IPS DF 6.9 (cell line): ENCODE measurements at regions not wholly inside any gene's neighbourhood (a gene's known extent, or its start where the extent isn't known, plus 50 kb on each side); places are given as distances from the start of the nearest gene placed in this dataset.

Source experiments
- DNase-seq: peaks from one replicate; pipeline ENCODE4 v3.0.0-alpha.2; 2013; ENCODE audit warnings: low read depth, low spot score
- H3K27ac ChIP-seq: one replicate; pipeline ENCODE4 v1.5.1; 2013; ENCODE audit warnings: low read length, control low read depth
- H3K27me3 ChIP-seq: 2 replicates; pipeline ENCODE4 v1.6.1; 2013; ENCODE audit warnings: mild to moderate bottlenecking, low read length; ENCODE audit not compliant: control insufficient read depth, insufficient read depth
- H3K36me3 ChIP-seq: 2 replicates; pipeline ENCODE4 v1.6.1; 2013; ENCODE audit warnings: low read length; ENCODE audit not compliant: control insufficient read depth, insufficient read depth
- H3K4me1 ChIP-seq: 2 replicates; pipeline ENCODE4 v1.6.1; 2013; ENCODE audit warnings: low read length; ENCODE audit not compliant: control insufficient read depth, insufficient read depth
- H3K4me3 ChIP-seq: 2 replicates; pipeline ENCODE4 v1.5.1; 2013; ENCODE audit warnings: mild to moderate bottlenecking, low read length
- H3K9me3 ChIP-seq: 2 replicates; pipeline ENCODE4 v1.6.1; 2013; ENCODE audit warnings: low read length, inconsistent platforms; ENCODE audit not compliant: control insufficient read depth, insufficient read depth
- WGBS: extraction: QIAGEN DNeasy Blood & Tissue Kit; methylation state at CpG from one replicate; pipeline ENCODE4 v1.1.7; 2013; ENCODE audit warnings: mixed read lengths, missing lambda C conversion rate; ENCODE audit not compliant: insufficient read length, insufficient coverage; 5-methylcytosine and 5-hydroxymethylcytosine counted together

GRCh38 chr1:81388435-81388834, 412.3 kb upstream of the ADGRL2 start:
- Histone ChIP-seq H3K27me3 (no peaks in the 10 kb centered on the region), H3K4me1 (no peaks in the 10 kb centered on the region), H3K27ac (no peak overlapping the region), H3K36me3 (no peaks in the 10 kb centered on the region), H3K9me3 (no peaks in the 10 kb centered on the region), H3K4me3 (no peak overlapping the region)
- WGBS = no CpG with 5 or more reads among the region's 4 CpGs
- no peak for DNase-seq

- Histone ChIP-seq H3K36me3 (no peaks in the 10 kb centered on the region), H3K27me3 (no peaks in the 10 kb centered on the region), H3K4me1 (no peaks in the 10 kb centered on the region), H3K9me3 (no peaks in the 10 kb centered on the region), H3K4me3 (no peak overlapping the region), H3K27ac (no peak overlapping the region)
- DNase-seq = no peak
- WGBS = no CpG with 5 or more reads among the region's 4 CpGs
Observed at GRCh38 chr1:81387446-81387845, 413.3 kb upstream of the ADGRL2 start.

- Histone ChIP-seq H3K4me1 (peaks cover 5% of the 10 kb centered on the region; the same call in 1 of the 2 replicates), H3K4me3 (no peak overlapping the region), H3K9me3 (no peaks in the 10 kb centered on the region), H3K27ac (no peak overlapping the region), H3K27me3 (no peaks in the 10 kb centered on the region), H3K36me3 (no peaks in the 10 kb centered on the region)
- DNase-seq = no peak
- no CpG with 5 or more reads among the region's 3 CpGs for WGBS
Observed at GRCh38 chr1:81382561-81382960, 418.2 kb upstream of the ADGRL2 start.

GRCh38 chr1:81381881-81382280, 418.9 kb upstream of the ADGRL2 start:
- WGBS = no CpG with 5 or more reads among the region's 5 CpGs
- Histone ChIP-seq H3K27ac (no peak overlapping the region), H3K27me3 (no peaks in the 10 kb centered on the region), H3K36me3 (no peaks in the 10 kb centered on the region), H3K4me1 (peaks cover 5% of the 10 kb centered on the region; the same call in 1 of the 2 replicates), H3K4me3 (no peak overlapping the region), H3K9me3 (no peaks in the 10 kb centered on the region)
- DNase-seq = no peak

GRCh38 chr1:81380436-81380835, 420.3 kb upstream of the ADGRL2 start:
- WGBS = no CpG with 5 or more reads among the region's 1 CpG

GRCh38 chr1:81379430-81379829, 421.3 kb upstream of the ADGRL2 start:
- Histone ChIP-seq H3K4me3 (no peak overlapping the region), H3K9me3 (no peaks in the 10 kb centered on the region), H3K36me3 (no peaks in the 10 kb centered on the region), H3K27ac (no peak overlapping the region), H3K4me1 (peaks cover 5% of the 10 kb centered on the region; the same call in 1 of the 2 replicates), H3K27me3 (no peaks in the 10 kb centered on the region)
- DNase-seq = no peak
- no CpG with 5 or more reads among the region's 8 CpGs for WGBS

More at GRCh38 chr1:81380436-81380835, 420.3 kb upstream of the ADGRL2 start:
- H3K4me3 ChIP-seq = no peak overlapping the region
- H3K4me1 ChIP-seq = peaks cover 5% of the 10 kb centered on the region; the same call in 1 of the 2 replicates
- no peaks in the 10 kb centered on the region for H3K36me3 ChIP-seq
- no peak for DNase-seq
- no peak overlapping the region for H3K27ac ChIP-seq
- no peaks in the 10 kb centered on the region for H3K27me3 ChIP-seq
- H3K9me3 ChIP-seq = no peaks in the 10 kb centered on the region

GRCh38 chr1:81377406-81377805, 423.3 kb upstream of the ADGRL2 start:
- Histone ChIP-seq H3K36me3 (no peaks in the 10 kb centered on the region), H3K4me1 (peaks cover 5% of the 10 kb centered on the region; the same call in 1 of the 2 replicates), H3K27me3 (no peaks in the 10 kb centered on the region), H3K4me3 (no peak overlapping the region), H3K27ac (no peak overlapping the region), H3K9me3 (no peaks in the 10 kb centered on the region)
- DNase-seq = peak; percentile 25
- WGBS = no CpG with 5 or more reads among the region's 3 CpGs

- no peak overlapping the region for H3K4me3 ChIP-seq
- H3K27me3 ChIP-seq = no peaks in the 10 kb centered on the region
- DNase-seq = no peak
- H3K9me3 ChIP-seq = no peaks in the 10 kb centered on the region
- 100% methylated on average over 1 of the region's 5 CpGs for WGBS
- no peaks in the 10 kb centered on the region for H3K36me3 ChIP-seq
- H3K27ac ChIP-seq = no peak overlapping the region
- H3K4me1 ChIP-seq = peaks cover 5% of the 10 kb centered on the region; the same call in 1 of the 2 replicates
Observed at GRCh38 chr1:81375884-81376548, 424.7 kb upstream of the ADGRL2 start.

GRCh38 chr1:81374481-81374880, 426.3 kb upstream of the ADGRL2 start:
- WGBS = no CpG with 5 or more reads among the region's 5 CpGs
- no peak for DNase-seq
- no peaks in the 10 kb centered on the region for H3K9me3 ChIP-seq
- no peaks in the 10 kb centered on the region for H3K27me3 ChIP-seq
- no peak overlapping the region for H3K27ac ChIP-seq
- no peak overlapping the region for H3K4me3 ChIP-seq
- peaks cover 2% of the 10 kb centered on the region; the same call in 1 of the 2 replicates for H3K4me1 ChIP-seq
- H3K36me3 ChIP-seq = no peaks in the 10 kb centered on the region

GRCh38 chr1:81371864-81372263, 428.9 kb upstream of the ADGRL2 start:
- Histone ChIP-seq H3K27me3 (no peaks in the 10 kb centered on the region), H3K4me1 (no peaks in the 10 kb centered on the region), H3K36me3 (no peaks in the 10 kb centered on the region), H3K9me3 (no peaks in the 10 kb centered on the region), H3K27ac (no peak overlapping the region), H3K4me3 (no peak overlapping the region)
- WGBS = no CpG with 5 or more reads among the region's 3 CpGs
- no peak for DNase-seq

- Histone ChIP-seq H3K9me3 (no peaks in the 10 kb centered on the region), H3K27ac (no peak overlapping the region), H3K36me3 (no peaks in the 10 kb centered on the region), H3K4me3 (no peak overlapping the region), H3K27me3 (no peaks in the 10 kb centered on the region), H3K4me1 (no peaks in the 10 kb centered on the region)
- DNase-seq = no peak
Observed at GRCh38 chr1:81369833-81370232, 430.9 kb upstream of the ADGRL2 start.
